Psoas muscle (tissue), 7 donors: ENCODE measurements at regions not wholly inside any gene's neighbourhood (a gene's known extent, or its start where the extent isn't known, plus 50 kb on each side); places are given as distances from the start of the nearest gene placed in this dataset.

Experiments
- ATAC-seq, 4 donors: fragments of 200-7000 bp; cut with Tn5 transposase; one replicate each; pipeline ENCODE4 v1.9.1; 2020; ENCODE audit warnings: moderate library complexity in 3 of 4, mild to moderate bottlenecking in 2 of 4
- DNase-seq, 2 donors: peaks; one replicate each; pipeline ENCODE4 v3.0.0-alpha.2; 2020
- H3K27ac ChIP-seq: fragments of 200-600 bp; one replicate; pipeline ENCODE4 v1.8.0; 2022
- H3K27me3 ChIP-seq, 3 donors: fragments of 200-600 bp in 1 of 3; one replicate each; pipeline versions ENCODE4 v1.6.1 to v1.8.0; 2013 to 2022; ENCODE audit warnings: low read length in 2 of 3, mild to moderate bottlenecking in 2 of 3, moderate library complexity in 1 of 3; ENCODE audit not compliant: insufficient read depth in 3 of 3
- H3K36me3 ChIP-seq, 2 donors: fragments of 200-600 bp in 1 of 2; one replicate each; pipeline versions ENCODE4 v1.6.1 to v1.8.0; 2013 to 2022; ENCODE audit warnings: low read depth in 1 of 2, mild to moderate bottlenecking in 1 of 2, moderate library complexity in 1 of 2; ENCODE audit not compliant: insufficient read depth in 1 of 2
- H3K4me1 ChIP-seq: fragments of 200-600 bp; one replicate; pipeline ENCODE4 v1.8.0; 2022
- H3K4me3 ChIP-seq: fragments of 200-600 bp; one replicate; pipeline ENCODE4 v1.8.0; 2022; ENCODE audit warnings: mild to moderate bottlenecking
- H3K9me3 ChIP-seq: fragments of 200-600 bp; one replicate; pipeline ENCODE4 v1.8.0; 2022
- WGBS, 3 donors: extraction: QIAGEN DNeasy Blood & Tissue Kit; methylation state at CpG; one replicate each; pipeline versions ENCODE4 v1.1.6 to v1.1.7; 2013; 5-methylcytosine and 5-hydroxymethylcytosine counted together
- intact Hi-C, 2 donors: fragments of 100-400 bp; cut with DNase I; formaldehyde crosslinking; loops; one replicate each; pipeline versions ENCODE4 v1.11.0 to v1.14.2; 2022
- TF ChIP-seq, protein P1 (sequence below): fragments of 200-600 bp; IDR thresholded peaks from one replicate; pipeline ENCODE4 v1.8.0; 2022; ENCODE audit warnings: antibody characterized with exemption
- donor health status: healthy with polysubstance abuse.
- donor health status: DM: no; HTN: no; CAD: no; lungs with moderate emphysema.
- donor health status: Bipolar disorder and iron deficiency.
- donor health status: healthy.
- donor health status: DM: yes; HTN: yes; CAD: no.
- donor health status: DM: no; HTN: no; CAD: no.
- donor health status: DM: yes; HTN: yes; CAD: no.

- TF ChIP-seq, protein P1, sequence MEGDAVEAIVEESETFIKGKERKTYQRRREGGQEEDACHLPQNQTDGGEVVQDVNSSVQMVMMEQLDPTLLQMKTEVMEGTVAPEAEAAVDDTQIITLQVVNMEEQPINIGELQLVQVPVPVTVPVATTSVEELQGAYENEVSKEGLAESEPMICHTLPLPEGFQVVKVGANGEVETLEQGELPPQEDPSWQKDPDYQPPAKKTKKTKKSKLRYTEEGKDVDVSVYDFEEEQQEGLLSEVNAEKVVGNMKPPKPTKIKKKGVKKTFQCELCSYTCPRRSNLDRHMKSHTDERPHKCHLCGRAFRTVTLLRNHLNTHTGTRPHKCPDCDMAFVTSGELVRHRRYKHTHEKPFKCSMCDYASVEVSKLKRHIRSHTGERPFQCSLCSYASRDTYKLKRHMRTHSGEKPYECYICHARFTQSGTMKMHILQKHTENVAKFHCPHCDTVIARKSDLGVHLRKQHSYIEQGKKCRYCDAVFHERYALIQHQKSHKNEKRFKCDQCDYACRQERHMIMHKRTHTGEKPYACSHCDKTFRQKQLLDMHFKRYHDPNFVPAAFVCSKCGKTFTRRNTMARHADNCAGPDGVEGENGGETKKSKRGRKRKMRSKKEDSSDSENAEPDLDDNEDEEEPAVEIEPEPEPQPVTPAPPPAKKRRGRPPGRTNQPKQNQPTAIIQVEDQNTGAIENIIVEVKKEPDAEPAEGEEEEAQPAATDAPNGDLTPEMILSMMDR = no peak
- H3K27ac ChIP-seq = no peak overlapping the region
- no peak overlapping the region for H3K4me3 ChIP-seq
- intact Hi-C loops = no loop called here
- H3K36me3 ChIP-seq = no peaks in the 10 kb centered on the region
- DNase-seq (no peak), ATAC-seq (no peak)
- H3K4me1 ChIP-seq = no peaks in the 10 kb centered on the region
- H3K9me3 ChIP-seq = peaks cover 9% of the 10 kb centered on the region
- no peaks in the 10 kb centered on the region for H3K27me3 ChIP-seq
- 68 to 100% (median 93%) methylated on average over 2 of the region's 2 CpGs for WGBS, 3 donors
These were observed 304.1 kb upstream of the SLC35B3 start for GRCh38 chr6:8739454-8739853.

DNA sequence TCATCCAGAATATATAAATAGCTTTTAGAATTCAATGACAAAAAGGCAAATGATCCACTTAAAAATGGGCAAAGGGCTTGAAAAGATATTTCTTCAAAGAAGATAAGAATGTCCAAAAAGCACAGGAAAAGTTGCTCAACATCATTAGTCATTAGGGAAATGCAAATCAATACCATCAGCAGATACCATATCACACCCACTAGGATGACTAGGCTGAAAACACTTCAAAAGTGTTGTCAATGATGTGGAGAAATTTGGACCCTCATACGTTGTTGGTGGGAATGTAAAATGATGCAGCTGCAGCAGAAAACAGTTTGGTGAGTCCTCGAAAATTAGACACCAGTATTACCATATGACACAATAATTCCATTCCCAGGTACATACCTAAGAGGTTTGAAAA lies 303.6 kb upstream of the SLC35B3 start:
- intact Hi-C loops = no loop called here
- peaks cover 9% of the 10 kb centered on the region for H3K9me3 ChIP-seq
- no peak for ATAC-seq
- no peak overlapping the region for H3K4me3 ChIP-seq
- TF ChIP-seq, protein P1 = no peak
- no peak for DNase-seq
- H3K4me1 ChIP-seq = no peaks in the 10 kb centered on the region
- H3K27ac ChIP-seq = no peak overlapping the region
- WGBS, 3 donors = 77 to 81% (median 77%) methylated on average over 2 of the region's 2 CpGs
- H3K36me3 ChIP-seq = no peaks in the 10 kb centered on the region
- H3K27me3 ChIP-seq = no peaks in the 10 kb centered on the region

GRCh38 chr6:8736156-8736895 lies 301.0 kb upstream of the SLC35B3 start:
- H3K27ac ChIP-seq = no peak overlapping the region
- H3K4me1 ChIP-seq = no peaks in the 10 kb centered on the region
- no peaks in the 10 kb centered on the region for H3K36me3 ChIP-seq
- WGBS, 3 donors = 19 to 36% (median 31%) methylated on average over 7 of the region's 7 CpGs
- intact Hi-C loops = no loop called here
- no peaks in the 10 kb centered on the region for H3K27me3 ChIP-seq
- H3K9me3 ChIP-seq = peaks cover 4% of the 10 kb centered on the region
- ATAC-seq = no peak
- DNase-seq = no peak
- H3K4me3 ChIP-seq = no peak overlapping the region
- TF ChIP-seq, protein P1 = no peak

- ATAC-seq (no peak), DNase-seq (no peak)
- Histone ChIP-seq H3K4me1 (no peaks in the 10 kb centered on the region), H3K9me3 (no peaks in the 10 kb centered on the region), H3K27ac (no peak overlapping the region), H3K4me3 (no peak overlapping the region), H3K36me3 (no peaks in the 10 kb centered on the region), H3K27me3 (no peaks in the 10 kb centered on the region)
- 85 to 97% (median 92%) methylated on average over 5 of the region's 5 CpGs for WGBS, 3 donors
- TF ChIP-seq, protein P1 = no peak
- intact Hi-C loops = no loop called here
These were observed 298.5 kb upstream of the SLC35B3 start for GRCh38 chr6:8733879-8734278.

DNA sequence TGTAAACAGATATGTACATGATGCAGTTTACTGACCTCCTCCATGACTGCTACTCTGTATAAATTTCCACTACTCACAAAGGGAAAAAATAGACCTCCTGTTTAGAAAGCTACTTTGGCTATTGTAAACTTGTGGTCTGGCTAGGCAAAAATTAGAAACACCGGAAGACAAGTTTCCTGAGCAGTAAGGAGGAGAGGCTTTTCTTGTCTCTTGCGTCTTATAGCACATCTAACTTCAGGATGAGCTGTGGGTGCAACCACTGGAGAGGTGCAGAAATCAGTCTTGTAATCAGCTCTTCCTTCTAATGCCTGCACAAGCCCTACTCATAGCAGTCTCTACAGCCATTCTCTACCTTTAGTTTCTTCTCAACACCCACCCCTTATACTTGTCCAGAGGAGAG lies 296.5 kb upstream of the SLC35B3 start:
- no peak overlapping the region for H3K27ac ChIP-seq
- DNase-seq = no peak
- H3K27me3 ChIP-seq = no peaks in the 10 kb centered on the region
- H3K9me3 ChIP-seq = no peaks in the 10 kb centered on the region
- no peaks in the 10 kb centered on the region for H3K4me1 ChIP-seq
- ATAC-seq = no peak
- 73 to 87% (median 84%) methylated on average over 2 of the region's 2 CpGs for WGBS, 3 donors
- TF ChIP-seq, protein P1 = no peak
- H3K36me3 ChIP-seq = no peaks in the 10 kb centered on the region
- intact Hi-C loops = no loop called here
- no peak overlapping the region for H3K4me3 ChIP-seq
